HEK293 (cell line): ENCODE measurements at regions not wholly inside any gene's neighbourhood (a gene's known extent, or its start where the extent isn't known, plus 50 kb on each side); places are given as distances from the start of the nearest gene placed in this dataset.

Experiments
- ZEB2 ChIP-seq: fragments of 450-650 bp; formaldehyde crosslinking; IDR thresholded peaks from 2 replicates; pipeline ENCODE4 v1.5.1; 2016; ENCODE audit warnings: missing biosample characterization, missing genetic modification characterization
- ZNF629 ChIP-seq: fragments of 450-650 bp; formaldehyde crosslinking; IDR thresholded peaks from 2 replicates; pipeline ENCODE4 v1.5.1; 2017; ENCODE audit warnings: missing biosample characterization, missing genetic modification characterization

DNA sequence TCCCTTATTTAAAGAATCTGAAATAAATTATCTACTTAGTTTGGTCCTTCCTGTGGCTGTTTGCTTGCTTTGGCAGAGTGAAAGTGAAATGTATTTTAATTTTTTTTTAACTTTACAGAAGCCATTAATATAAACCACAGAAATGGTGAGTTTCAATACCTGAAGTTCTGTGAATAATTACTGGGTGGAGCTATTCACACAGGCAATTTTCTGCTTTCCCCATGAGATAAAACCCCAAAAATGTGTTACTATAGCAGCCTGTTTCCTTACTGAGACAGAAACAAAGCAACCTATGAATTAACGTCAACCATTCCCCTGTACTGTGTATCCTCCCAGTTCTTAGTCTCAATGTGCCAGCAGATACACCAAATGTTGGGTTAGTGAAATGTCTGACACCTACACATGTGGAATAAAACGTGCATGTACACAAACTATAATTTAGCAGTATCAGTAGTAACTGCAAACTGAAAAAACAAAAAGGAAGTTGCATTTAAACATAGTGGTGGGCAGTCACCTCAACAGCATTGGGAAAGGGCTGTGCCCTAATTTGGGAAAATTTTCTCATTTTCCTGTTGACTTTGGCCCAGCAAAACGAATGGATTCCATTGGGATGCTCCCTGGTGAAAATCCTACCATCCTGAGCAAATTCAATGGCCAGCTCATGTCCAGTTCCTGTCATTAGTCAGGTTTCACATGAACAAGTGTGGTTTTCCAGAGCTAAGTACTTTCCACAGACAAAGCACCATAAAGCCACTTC lies 73.1 kb upstream of the RMDN2 start:
- TF ChIP-seq ZEB2 (tag by site-specific recombination) (no peak), ZNF629 (tag by site-specific recombination) (no peak)
